GM12878 (cell line): ENCODE measurements at regions not wholly inside any gene's neighbourhood (a gene's known extent, or its start where the extent isn't known, plus 50 kb on each side); places are given as distances from the start of the nearest gene placed in this dataset.
"Not testable (repeated sequence)": the region's sequence is repeated elsewhere in the genome, so short reads cannot be mapped to it uniquely, and the experiment has no call there.

Experiments
- ATAC-seq: fragments of 200-7000 bp; cut with Tn5 transposase; 3 replicates; pipeline ENCODE4 v1.9.1; 2020; ENCODE audit warnings: mild to moderate bottlenecking, moderate library complexity
- BruUV-seq: library from RNA; stranded (reverse); fragments of 400-500 nt; replicated peaks from 2 replicates; lab custom pipeline; 2021; lab: Mats Ljungman, UMichigan
- CTCF ChIA-PET: fragments of 300-600 bp; sonication (Branson Sonifier 250); formaldehyde crosslinking; extraction: SDS; loops from one replicate; lab custom pipeline; 2021; ENCODE audit warnings: inconsistent platforms; lab: Yijun Ruan, JAX
- POLR2A ChIA-PET: fragments of 350-600 bp; formaldehyde crosslinking; extraction: SDS; loops from one replicate; lab custom pipeline; 2021; ENCODE audit warnings: inconsistent platforms; lab: Charles Lee
- RAD21 ChIA-PET: fragments of 300-600 bp; sonication (Branson Sonifier 250); formaldehyde crosslinking; loops from one replicate; lab custom pipeline; 2023; ENCODE audit warnings: antibody characterized with exemption; ENCODE audit not compliant: unreplicated experiment; lab: Charles Lee
- SMC1A ChIA-PET: fragments of 300-600 bp; sonication (Branson Sonifier 250); formaldehyde crosslinking; loops from one replicate; lab custom pipeline; 2023; ENCODE audit not compliant: unreplicated experiment, uncharacterized antibody; lab: Charles Lee
- DNase-seq: peaks from one replicate; pipeline ENCODE4 v3.0.0-alpha.2; 2011; ENCODE audit warnings: low read depth, low spot score
- FAIRE-seq: peaks from 3 replicates; lab custom pipeline; 2011; peaks lifted over from hg19 to GRCh38; lab: Jason Lieb, UNC
- H2AFZ ChIP-seq: 2 replicates; pipeline ENCODE4 v1.6.0; 2011; ENCODE audit warnings: low read depth, low read length, control low read depth; ENCODE audit not compliant: control insufficient read depth
- H3K27ac ChIP-seq: 2 replicates; pipeline ENCODE4 v1.5.1; 2011; ENCODE audit warnings: control low read depth; ENCODE audit not compliant: control insufficient read depth, insufficient read depth
- H3K27me3 ChIP-seq, 2 experiments: replicated peaks in 1 of 2; 2 replicates each; pipeline versions ENCODE4 v1.6.0 to v1.6.1; 2011; ENCODE audit warnings: low read length in 1 of 2; ENCODE audit not compliant: control insufficient read depth in 2 of 2, insufficient read depth in 2 of 2
- H3K36me3 ChIP-seq, 2 experiments: 2 replicates each; pipeline ENCODE4 v1.5.1; 2011; ENCODE audit warnings: low read length in 1 of 2; ENCODE audit not compliant: control insufficient read depth in 2 of 2, insufficient read depth in 2 of 2
- H3K4me1 ChIP-seq: 2 replicates; pipeline ENCODE4 v1.6.1; 2011; ENCODE audit warnings: mild to moderate bottlenecking, low read length, moderate library complexity, mixed read lengths; ENCODE audit not compliant: control insufficient read depth, insufficient read depth
- H3K4me2 ChIP-seq: 2 replicates; pipeline ENCODE4 v1.6.0; 2011; ENCODE audit warnings: control low read depth; ENCODE audit not compliant: control insufficient read depth, insufficient read depth
- H3K4me3 ChIP-seq: fragments of 200-600 bp; sonication (generic); 2 replicates; pipeline ENCODE4 v1.5.1; 2016
- H3K79me2 ChIP-seq: 2 replicates; pipeline ENCODE4 v1.6.0; 2011; ENCODE audit warnings: low read length; ENCODE audit not compliant: control insufficient read depth, insufficient read depth
- H3K9ac ChIP-seq: 2 replicates; pipeline ENCODE4 v1.8.0; 2011; ENCODE audit warnings: low read length, control low read depth, mixed read lengths; ENCODE audit not compliant: control insufficient read depth, insufficient read depth
- H3K9me3 ChIP-seq: replicated peaks from 3 replicates; pipeline ENCODE4 v1.5.1; 2011; ENCODE audit warnings: mild to moderate bottlenecking, low read length; ENCODE audit not compliant: control insufficient read depth, insufficient read depth
- H4K20me1 ChIP-seq: 2 replicates; pipeline ENCODE4 v1.6.0; 2011; ENCODE audit not compliant: control insufficient read depth, insufficient read depth
- BACH1 ChIP-seq: fragments of 450-650 bp; IDR thresholded peaks from 2 replicates; pipeline ENCODE4 v1.6.1; 2017; ENCODE audit warnings: mild to moderate bottlenecking, borderline replicate concordance
- CBX3 ChIP-seq: fragments of 200-600 bp; sonication (generic); IDR thresholded peaks from 2 replicates; pipeline ENCODE4 v1.6.1; 2016; ENCODE audit warnings: low read depth, borderline replicate concordance
- CHD1 ChIP-seq: IDR thresholded peaks from 2 replicates; pipeline ENCODE4 v1.6.1; 2012; ENCODE audit warnings: low read depth, low read length, improper control_type of control experiment
- CREB1 ChIP-seq: IDR thresholded peaks from 2 replicates; pipeline ENCODE4 v1.6.1; 2012; ENCODE audit warnings: low read depth, mild to moderate bottlenecking, inconsistent platforms
- CREM ChIP-seq: IDR thresholded peaks from 2 replicates; pipeline ENCODE4 v1.6.1; 2014; ENCODE audit warnings: antibody characterized with exemption, low read depth
- EP300 ChIP-seq, 2 experiments: fragments of 150-350 bp in 1 of 2; IDR thresholded peaks; 2 replicates each; pipeline ENCODE4 v1.6.1; 2011 to 2012; ENCODE audit warnings: low read depth in 2 of 2, low read length in 2 of 2, borderline replicate concordance in 1 of 2, improper control_type of control experiment in 1 of 2, inconsistent platforms in 1 of 2; ENCODE audit not compliant: control insufficient read depth in 1 of 2
- JUNB ChIP-seq: IDR thresholded peaks from 2 replicates; pipeline ENCODE4 v1.6.1; 2016; ENCODE audit warnings: antibody characterized with exemption, mild to moderate bottlenecking
- KAT2A ChIP-seq: conservative IDR thresholded peaks from 2 replicates; pipeline ENCODE4 v1.6.1; 2011; ENCODE audit warnings: low read depth, low read length; ENCODE audit not compliant: control insufficient read depth
- NFYA ChIP-seq: IDR thresholded peaks from 2 replicates; pipeline ENCODE4 v1.6.1; 2011; ENCODE audit warnings: low read depth, mild to moderate bottlenecking, low read length, improper control_type of control experiment, borderline replicate concordance
- SREBF2 ChIP-seq: IDR thresholded peaks from 2 replicates; pipeline ENCODE4 v1.6.1; 2012; ENCODE audit warnings: mild to moderate bottlenecking, low read length
- TCF12 ChIP-seq: IDR thresholded peaks from 2 replicates; pipeline ENCODE4 v1.6.1; 2011; ENCODE audit warnings: low read depth, mild to moderate bottlenecking, low read length
- WGBS: methylation state at CpG from one replicate; pipeline ENCODE4 v1.1.6; 2016; ENCODE audit warnings: low lambda C conversion rate; ENCODE audit not compliant: insufficient replicate concordance, insufficient coverage; ENCODE audit errors: missing lambda C conversion rate; 5-methylcytosine and 5-hydroxymethylcytosine counted together
- in situ Hi-C: fragments of 300-500 bp; cut with MboI; formaldehyde crosslinking; loops from 9 replicates; pipeline ENCODE4 v1.14.3; 2018; ENCODE audit warnings: mixed read lengths
- intact Hi-C: fragments of 100-400 bp; cut with micrococcal nuclease; formaldehyde crosslinking; loops from one replicate; pipeline ENCODE4 v1.14.2; 2022; ENCODE audit not compliant: unreplicated experiment

DNA sequence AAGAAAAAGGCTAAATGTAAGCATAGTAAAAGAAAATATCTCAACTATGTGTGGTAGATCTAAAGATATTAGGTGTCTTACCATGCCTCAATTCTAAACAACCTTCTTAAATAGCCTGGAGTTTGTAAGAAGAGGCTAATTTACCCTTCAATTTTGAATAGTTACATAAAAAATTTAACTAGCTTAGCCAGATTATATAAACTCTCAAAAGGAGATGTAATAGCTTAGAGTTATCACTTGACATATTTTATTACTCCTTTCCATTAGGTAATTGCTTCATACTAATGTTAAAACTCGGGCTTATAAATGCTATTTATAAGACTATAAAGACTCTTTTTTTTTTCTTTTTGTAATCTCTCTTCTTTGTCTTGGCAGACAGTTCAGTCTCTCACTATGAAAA, 297.5 kb upstream of the PABPC4L start:
- ATAC-seq, result no peak
- intact Hi-C loops, result no loop called here
- Histone ChIP-seq H3K27ac (no peak overlapping the region), H3K36me3 (no peaks in the 10 kb centered on the region), H3K79me2 (no peaks in the 10 kb centered on the region), H3K9me3 (no peaks in the 10 kb centered on the region), H3K4me3 (no peak overlapping the region), H3K27me3 (no peaks in the 10 kb centered on the region), H2AFZ (no peak overlapping the region), H4K20me1 (no peaks in the 10 kb centered on the region), H3K9ac (no peak overlapping the region), H3K4me2 (no peak overlapping the region), H3K4me1 (no peaks in the 10 kb centered on the region)
- in situ Hi-C loops, result no loop called here
- ChIA-PET SMC1A (no interaction called here), POLR2A (interaction anchor here (0.7 kb wide), 1 partner anchor 24 kb away, joined by 3 read pairs; no protein-coding TSS in a partner anchor), RAD21 (no interaction called here), CTCF (interaction anchor here (0.8 kb wide), 1 partner anchor 8 kb away, joined by 3 read pairs; no protein-coding TSS in a partner anchor)
- no peak for DNase-seq
- WGBS, result 0% methylated on average over 1 of the region's 1 CpG
- no peak for FAIRE-seq
- no peak for TF ChIP-seq JUNB
- TF ChIP-seq CBX3, result no peak
- TF ChIP-seq KAT2A, result no peak
- TF ChIP-seq BACH1, result no peak
- no peak for TF ChIP-seq CHD1
- TF ChIP-seq CREM, result no peak
- no peak for TF ChIP-seq SREBF2
- TF ChIP-seq CREB1, result no peak
- TF ChIP-seq EP300 (IDR thresholded peaks at IDR 0.05; ENCODE audit: borderline replicate concordance in 1 of 2, control insufficient read depth in 1 of 2, low read depth in 2 of 2, low read length in 2 of 2), result no peak
- TF ChIP-seq TCF12, result no peak
- no TSS peak for BruUV-seq

DNA sequence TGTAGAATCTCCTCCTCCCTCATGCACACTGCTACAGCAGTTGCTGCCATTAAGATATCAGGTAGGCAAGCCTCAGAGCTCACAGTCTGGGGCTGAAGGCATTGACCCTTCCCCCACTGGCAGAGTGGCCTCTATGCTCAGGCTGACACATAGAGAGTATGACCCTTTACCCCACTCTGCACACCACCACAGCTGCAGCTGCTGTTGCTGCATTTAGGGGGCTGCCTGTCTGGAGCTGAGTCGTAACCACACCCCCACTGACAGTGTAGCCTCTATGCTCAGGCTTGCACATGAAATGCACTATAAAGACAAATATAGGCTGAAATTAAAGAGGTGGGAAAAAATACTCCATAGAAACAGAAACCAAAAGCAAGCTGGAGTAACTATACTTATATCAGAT, 289.3 kb upstream of the PABPC4L start:
- H3K4me2 ChIP-seq, result no peak overlapping the region
- H3K9me3 ChIP-seq, result no peaks in the 10 kb centered on the region
- H4K20me1 ChIP-seq, result no peaks in the 10 kb centered on the region
- ChIA-PET CTCF (no interaction called here), RAD21 (no interaction called here), POLR2A (no interaction called here)
- no peaks in the 10 kb centered on the region for H3K4me1 ChIP-seq
- no peak overlapping the region for H3K4me3 ChIP-seq
- BruUV-seq, result no TSS peak
- in situ Hi-C loops, result no loop called here
- H3K36me3 ChIP-seq, result no peaks in the 10 kb centered on the region
- peak; percentile 40 for ATAC-seq
- H3K27me3 ChIP-seq, result no peaks in the 10 kb centered on the region
- no peak for FAIRE-seq
- whole genome bisulfite sequencing, result 0% methylated on average over 1 of the region's 1 CpG
- H3K9ac ChIP-seq, result no peak overlapping the region
- no peak overlapping the region for H3K27ac ChIP-seq
- DNase-seq, result no peak
- TF ChIP-seq NFYA, result no peak
- TF ChIP-seq, all 136 proteins: peak for 0
- SMC1A ChIA-PET, result no interaction called here
- Histone ChIP-seq H2AFZ (no peak overlapping the region), H3K79me2 (no peaks in the 10 kb centered on the region)
- intact Hi-C loops, result no loop called here

DNA sequence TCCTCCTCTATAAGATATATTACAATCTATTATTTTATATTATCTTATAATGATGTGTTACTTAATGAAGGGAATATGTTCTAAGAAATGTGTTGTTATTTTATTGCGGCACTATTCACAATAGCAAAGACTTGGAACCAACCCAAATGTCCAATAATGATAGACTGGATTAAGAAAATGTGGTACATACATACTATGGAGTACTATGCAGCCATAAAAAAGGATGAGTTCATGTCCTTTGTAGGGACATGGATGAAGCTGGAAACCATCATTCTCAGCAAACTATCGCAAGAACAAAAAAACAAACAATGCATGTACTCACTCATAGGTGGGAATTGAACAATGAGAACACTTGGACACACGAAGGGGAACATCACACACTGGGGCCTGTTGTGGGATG, 281.9 kb upstream of the PABPC4L start:
- H3K9ac ChIP-seq, in situ Hi-C loops, FAIRE-seq, H3K9me3 ChIP-seq, H2AFZ ChIP-seq, BruUV-seq, H3K4me1 ChIP-seq, H3K27me3 ChIP-seq, intact Hi-C loops, H3K4me2 ChIP-seq, CTCF ChIA-PET, ATAC-seq, H3K79me2 ChIP-seq, H3K4me3 ChIP-seq, H3K36me3 ChIP-seq, DNase-seq, RAD21 ChIA-PET, H3K27ac ChIP-seq, POLR2A ChIA-PET, H4K20me1 ChIP-seq: not testable (repeated sequence)
- SMC1A ChIA-PET, result interaction anchor here (0.7 kb wide), 1 partner anchor 19 kb away, joined by 3 read pairs; no protein-coding TSS in a partner anchor
- WGBS, result 14% methylated on average over 3 of the region's 3 CpGs
